Activated CD8-positive, alpha-beta memory T cell treated with anti-CD3 and anti-CD28 coated beads, Interleukin-2, amount 50 U/mL, for 24 hours (primary cell): ENCODE measurements at regions not wholly inside any gene's neighbourhood (a gene's known extent, or its start where the extent isn't known, plus 50 kb on each side); places are given as distances from the start of the nearest gene placed in this dataset.
"Not testable (repeated sequence)": the region's sequence is repeated elsewhere in the genome, so short reads cannot be mapped to it uniquely, and the experiment has no call there.

Experiments used
- DNase-seq: peaks from one replicate; pipeline ENCODE4 v3.0.0-alpha.2; 2020; ENCODE audit errors: extremely low read depth

DNA sequence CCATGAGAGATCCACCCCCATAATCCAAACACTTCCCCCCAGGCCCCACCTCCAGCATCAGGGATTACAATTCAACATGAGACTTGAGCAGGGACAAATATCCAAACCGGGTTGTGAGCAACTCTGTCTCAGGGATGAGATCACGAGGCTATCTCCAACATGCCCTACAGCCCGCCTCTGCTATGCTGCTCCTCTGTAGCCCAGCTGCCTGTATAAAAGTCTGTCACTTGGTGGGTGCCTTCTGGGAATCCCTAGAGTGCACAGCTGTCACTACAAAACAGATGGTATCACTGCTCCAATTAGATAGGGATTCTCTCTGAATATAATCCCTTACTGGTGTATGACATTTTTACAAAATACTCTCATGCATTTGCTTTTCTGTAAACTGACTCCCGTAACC, 114.9 kb upstream of the NANOS1 start:
- no peak for DNase-seq

DNA sequence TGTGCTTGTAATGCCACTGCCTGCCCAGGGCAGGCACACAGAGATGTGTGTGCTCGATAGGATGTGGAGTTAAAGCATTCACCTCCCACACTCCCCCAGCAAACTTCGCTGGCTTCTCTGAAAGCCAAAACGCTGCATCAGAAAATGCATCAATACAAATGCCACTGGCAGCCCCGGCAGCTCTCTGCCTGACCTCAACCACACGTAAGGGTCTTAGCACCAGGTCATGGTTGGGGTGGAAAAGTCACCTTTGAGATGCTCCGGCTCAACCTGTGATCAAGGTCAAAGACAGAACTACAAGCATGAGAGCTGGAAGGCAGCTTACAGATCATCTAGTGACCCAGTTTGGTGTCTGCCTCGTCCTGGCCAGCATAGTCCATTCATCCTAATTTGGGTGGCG, 114.4 kb upstream of the NANOS1 start:
- no peak for DNase-seq

DNA sequence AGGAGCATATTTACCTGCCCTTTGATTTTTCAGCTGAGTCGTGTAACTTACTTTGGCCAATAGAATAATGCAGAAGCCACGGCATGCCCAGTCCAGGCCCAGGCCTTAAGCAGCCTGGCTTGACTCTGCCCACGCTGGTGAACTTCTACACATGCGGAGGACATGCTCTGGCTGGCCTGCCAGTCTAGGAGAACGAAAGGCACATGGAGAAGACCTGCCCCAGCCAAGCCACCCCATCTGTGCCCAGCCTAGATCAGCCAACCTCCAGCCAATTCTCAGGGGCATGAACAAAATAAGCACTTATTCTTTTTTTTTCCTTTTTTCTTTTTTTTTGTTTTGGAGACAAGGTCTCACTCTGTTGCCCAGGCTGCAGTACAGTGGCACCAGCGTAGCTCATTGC, 112.7 kb upstream of the NANOS1 start:
- DNase-seq, result no peak

DNA sequence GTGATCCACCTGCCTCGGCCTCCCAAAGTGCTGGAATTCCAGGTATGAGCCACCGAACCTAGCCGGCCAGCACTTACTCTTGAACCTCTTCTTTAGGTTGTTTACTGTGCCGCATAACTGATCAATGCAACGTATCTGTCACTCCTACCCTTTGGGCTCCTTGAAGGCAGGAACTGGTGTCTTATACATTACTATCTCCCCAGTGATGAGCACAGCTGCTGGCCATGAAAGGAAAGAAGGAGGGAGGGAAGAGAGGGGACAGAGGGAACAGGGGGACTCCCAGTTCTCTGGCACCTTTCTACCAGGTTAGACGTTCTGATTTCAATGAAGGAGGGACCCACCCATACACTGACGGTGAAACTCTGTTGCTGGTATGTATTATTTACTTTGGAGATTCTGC, 111.8 kb upstream of the NANOS1 start:
- DNase-seq, result no peak

DNA sequence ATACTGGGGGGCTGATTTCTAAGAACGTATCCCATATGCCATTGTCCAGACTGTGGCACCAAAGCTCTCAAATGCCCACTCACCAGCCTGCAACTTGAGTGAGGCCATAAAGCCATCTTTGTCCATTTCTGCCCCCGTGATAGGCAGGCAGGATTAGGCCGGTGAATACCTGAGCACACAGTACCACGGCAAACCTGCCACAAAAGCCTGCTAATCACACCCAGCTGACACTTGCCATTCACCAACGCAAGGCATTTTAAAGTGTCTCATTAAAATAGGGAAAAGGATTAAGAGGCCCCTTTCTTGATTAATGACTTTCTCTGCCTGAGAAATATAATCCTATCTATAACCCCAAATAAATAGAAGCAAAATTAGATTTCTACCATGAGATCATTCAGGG, 111.4 kb upstream of the NANOS1 start:
- DNase-seq, result no peak

DNA sequence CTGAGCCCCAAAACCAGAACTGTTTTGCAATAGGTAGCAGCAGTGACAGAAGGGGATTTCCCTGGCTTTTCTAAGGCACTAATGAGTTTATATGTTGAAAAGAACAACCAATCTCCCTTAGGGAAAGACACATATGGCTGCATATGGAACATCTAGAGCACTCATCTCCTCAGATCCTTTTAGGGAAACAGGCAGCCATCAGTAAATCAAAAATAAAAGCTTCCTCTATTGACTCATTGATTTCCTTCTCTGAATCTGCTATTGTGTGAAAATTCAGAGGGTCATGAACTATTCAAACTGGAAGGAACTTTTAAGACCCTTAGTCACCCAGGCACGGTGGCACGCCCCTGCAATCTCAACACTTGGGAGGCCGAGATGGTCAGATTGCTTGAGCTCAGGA, 110.9 kb upstream of the NANOS1 start:
- DNase-seq, result no peak

DNA sequence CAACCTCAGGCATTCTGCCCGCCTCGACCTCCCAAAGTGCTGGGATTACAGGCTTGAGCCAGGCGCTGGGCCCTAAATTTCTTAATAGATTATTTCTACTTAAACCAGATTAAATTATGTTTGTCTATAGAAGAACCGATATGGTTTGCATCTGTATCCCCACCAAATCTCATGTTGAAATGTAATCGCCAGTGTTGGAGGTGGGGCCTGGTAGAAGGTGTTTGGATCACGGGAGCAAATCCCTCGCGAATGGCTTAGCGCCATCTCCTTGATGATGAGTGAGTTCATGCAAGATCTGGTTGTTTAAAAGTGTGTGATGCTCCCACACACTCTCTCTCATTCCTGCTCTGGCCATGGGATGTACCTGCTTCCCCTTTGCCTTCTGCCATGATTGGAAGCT, 109.3 kb upstream of the NANOS1 start:
- no peak for DNase-seq

DNA sequence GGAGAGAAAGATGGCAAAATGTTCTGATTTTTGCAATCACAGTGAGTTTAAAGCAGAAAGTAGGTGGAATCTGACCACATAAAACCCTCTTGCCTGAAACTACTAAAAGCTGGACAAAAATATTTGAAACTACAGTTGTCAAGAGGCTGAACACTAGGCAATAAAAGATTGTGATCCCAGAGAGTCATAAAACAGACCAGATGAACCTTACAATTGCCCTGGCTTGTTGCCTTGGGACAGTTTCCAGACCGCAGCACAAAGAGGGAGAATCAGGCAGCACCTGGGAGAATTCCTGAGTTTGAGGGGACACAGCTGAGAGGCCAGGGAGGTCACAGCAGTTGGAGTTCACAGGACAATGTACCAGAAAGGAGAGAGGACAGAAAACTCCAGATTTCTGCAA, 107.3 kb upstream of the NANOS1 start:
- DNase-seq, result no peak

DNA sequence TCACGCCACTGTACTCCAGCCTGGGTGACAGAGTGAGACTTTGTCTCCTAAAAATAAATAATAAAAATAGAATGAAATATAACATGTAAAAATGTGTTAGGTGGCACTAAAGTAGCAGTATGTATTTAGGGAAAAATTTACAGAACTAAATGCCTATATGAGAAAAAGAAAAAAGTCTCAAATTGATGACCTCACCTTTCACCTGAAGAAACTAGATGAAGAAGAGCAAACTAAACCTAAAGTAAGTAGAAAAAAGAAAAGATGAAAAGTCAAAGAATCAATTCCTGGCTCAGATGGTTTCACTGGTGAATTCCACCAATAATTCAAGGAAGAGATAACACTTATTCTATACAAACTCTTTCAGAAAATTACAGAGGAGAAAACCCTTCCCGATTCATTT, 106.5 kb upstream of the NANOS1 start:
- no peak for DNase-seq

DNA sequence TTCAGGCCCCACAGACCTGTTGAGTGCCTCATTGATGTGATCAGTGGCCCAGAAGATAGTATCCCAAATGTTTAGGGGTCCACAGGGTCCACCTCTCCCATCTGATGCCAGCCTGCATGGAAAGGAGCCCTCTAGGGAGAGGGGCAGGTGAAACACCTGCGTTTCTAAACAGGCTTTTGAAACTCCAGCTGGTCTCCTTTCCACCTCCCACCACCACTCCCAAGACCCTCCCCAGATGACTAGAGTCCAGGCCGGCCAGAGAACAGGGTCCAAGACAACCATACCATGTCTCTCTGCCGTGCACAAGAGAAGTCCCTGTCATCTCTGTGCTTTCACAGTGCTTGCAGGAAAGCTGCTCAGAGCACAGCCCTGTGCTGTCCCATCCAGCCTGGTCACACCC, 105.0 kb upstream of the NANOS1 start:
- DNase-seq, result no peak

DNA sequence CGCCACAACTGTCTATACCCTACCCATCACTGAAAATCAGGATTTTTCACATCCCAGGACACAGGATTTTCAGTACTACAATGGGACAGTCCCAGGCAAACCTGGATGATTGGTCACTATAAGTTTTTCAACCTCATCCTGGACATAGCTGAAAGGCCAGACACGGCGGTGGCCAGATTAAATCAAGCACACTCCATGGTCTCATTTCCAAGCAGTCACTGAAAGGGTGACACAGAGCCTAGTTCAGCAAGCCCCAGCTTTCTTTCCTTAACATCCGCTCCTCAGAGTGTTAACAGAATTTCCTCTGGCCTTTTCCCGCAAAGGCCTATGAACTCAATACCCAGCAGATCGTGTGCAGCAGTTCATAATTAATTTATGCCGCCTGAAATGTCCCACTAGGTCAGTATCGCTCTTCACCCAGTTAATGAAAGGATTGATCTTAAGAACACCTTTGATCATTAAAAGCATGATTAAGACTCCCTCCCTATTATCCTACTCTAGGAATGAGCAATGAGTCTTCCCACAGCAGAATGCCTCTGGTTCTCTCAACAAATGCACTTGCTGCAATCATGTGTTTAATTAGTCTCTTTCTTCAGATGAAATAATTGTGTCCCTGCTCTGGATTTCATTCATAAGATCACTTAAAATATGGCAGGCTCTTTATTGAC, 104.0 kb upstream of the NANOS1 start:
- no peak for DNase-seq

DNA sequence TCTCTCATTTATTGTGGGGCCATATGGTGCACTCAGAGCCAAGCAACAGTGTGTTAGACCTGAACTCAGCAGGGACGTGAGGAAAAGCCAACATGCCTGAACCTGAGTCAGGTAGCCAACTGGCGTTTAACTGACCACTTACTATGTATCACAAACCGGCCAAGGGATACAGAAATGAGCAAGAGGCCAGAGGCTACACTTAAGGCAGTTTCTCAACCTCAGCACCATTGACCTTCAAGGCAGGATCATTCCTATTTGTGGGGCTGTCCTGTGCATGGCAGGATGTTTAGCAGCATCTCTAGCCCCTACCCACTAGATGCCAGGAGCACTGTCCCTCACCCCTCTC, 103.5 kb upstream of the NANOS1 start:
- no peak for DNase-seq

DNA sequence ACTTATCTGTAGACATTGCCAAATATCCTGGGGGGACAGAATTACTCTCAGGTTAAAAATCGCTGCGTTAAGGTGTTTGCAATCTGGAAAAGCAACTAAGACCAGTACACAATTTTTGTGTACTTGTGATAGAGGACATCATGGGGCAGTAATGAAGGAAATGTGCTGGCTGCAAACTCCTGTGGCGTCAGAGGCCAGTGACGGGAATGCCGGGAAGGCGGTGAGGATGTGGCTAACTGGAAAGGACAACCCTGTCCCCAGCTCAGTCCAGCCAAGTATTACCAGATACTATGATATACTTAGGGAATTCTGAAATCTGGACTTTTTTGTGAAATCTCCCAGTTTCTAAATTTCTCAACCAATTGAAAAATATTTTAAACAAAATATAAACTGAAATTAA, 103.1 kb upstream of the NANOS1 start:
- no peak for DNase-seq

DNA sequence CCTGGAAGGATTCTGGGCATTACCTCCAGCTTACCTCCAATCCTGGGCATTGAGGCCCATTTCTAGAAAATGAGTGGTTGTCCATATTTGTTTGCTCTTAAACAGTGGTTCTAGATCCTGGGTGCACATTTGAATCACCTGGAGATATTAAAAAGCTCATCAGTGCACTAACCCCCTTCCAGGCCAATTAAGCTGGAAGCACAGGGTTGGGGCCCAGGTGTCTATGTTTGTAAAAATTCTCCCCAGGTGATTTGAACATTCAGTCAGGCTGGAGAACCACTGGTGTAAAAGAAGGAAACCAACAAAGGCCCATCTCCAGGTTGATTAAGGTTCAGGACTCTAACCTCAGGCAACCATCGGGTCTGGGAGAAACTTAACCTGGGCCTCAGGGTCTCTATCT, 102.6 kb upstream of the NANOS1 start:
- no peak for DNase-seq

DNA sequence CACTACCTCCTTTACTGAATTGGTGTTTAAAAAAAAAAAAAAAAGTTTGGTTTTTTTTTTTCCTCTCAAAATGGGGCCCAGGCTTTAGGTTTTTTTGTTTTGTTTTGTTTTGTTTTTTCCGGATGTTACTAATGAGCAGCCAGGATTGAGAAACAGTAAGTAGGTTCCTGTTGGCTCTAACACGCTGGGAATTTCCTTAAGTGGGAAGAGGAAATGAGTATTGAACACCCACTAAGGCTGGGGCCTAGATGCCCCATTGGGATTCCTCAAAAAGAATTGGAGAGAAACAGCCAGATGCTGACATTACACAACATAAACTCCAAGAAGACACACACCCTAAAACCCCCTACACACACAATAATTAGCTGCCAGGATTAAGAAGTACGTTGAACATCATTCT, 102.2 kb upstream of the NANOS1 start:
- DNase-seq, result no peak

DNA sequence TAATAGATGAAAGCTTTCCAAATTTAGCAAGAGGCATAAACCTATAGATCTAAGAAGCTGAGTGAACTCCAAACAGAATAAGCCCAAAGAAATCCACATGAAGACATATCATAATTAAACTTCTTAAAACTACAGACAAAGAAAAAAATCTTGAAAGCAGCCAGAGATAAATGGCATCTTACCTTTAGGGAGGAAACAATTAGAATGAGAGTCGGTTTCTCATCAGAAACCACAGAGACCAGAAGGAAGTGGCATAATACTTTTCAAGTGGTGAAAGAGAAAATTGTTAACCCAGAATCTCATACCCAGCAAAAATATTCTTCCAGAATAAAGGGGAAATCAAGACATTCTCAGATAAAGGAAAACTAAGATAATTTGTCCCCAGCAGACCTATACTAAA, 98.9 kb upstream of the NANOS1 start:
- no peak for DNase-seq

DNA sequence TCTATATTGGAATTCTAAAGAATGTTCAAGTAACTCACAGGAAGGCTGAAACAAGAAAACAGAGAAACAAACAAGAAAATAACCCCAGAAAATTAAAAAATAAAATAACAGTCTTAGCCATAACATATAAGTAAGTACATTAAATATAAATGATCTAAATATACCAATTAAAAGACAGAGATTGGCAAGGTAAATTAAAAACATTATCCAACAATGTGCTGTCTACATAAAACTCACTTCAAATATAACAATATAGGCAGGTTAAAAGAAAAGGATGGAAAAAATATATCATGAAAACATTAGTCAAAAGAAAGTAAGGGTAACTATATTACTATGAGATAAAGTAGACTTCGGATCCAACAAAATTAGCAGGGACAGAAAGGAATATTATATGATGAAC, 98.1 kb upstream of the NANOS1 start:
- DNase-seq, result no peak

DNA sequence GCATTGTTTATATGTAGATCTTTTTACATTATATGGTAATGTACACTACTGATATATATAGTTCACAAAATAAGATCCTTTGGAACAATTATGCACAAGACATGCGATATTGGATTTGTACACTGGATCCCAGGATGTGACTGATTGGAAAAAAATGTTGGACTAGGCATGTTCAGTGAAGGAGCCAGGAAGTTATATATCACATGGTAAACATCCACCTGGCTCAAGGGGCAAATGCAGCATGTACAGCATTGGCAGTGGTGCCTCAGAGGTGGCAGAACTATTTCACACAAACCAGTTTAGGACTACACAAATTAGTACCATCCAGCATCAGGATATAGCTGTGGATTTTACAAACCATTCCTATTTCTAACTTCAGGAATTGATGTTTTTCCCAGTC, 97.4 kb upstream of the NANOS1 start:
- DNase-seq, result not testable (repeated sequence)

DNA sequence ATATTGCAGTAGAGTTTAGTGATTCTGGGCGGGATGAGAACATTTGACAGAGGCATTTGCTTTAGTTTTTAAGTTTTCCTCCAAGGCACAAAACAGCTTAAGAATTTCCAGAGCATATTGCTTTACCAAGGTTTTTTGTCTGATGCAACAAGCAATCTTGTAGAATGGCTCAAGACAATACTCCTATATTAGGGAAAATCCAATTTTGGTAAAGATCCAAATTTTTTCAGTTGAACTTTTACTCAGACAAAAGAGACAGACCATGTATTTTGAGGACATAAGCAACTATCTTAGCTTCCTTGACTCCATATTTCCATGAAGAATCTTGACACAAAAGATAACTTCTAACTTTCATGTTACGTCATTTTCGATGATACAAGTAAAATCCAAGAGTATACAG, 92.3 kb upstream of the NANOS1 start:
- no peak for DNase-seq

DNA sequence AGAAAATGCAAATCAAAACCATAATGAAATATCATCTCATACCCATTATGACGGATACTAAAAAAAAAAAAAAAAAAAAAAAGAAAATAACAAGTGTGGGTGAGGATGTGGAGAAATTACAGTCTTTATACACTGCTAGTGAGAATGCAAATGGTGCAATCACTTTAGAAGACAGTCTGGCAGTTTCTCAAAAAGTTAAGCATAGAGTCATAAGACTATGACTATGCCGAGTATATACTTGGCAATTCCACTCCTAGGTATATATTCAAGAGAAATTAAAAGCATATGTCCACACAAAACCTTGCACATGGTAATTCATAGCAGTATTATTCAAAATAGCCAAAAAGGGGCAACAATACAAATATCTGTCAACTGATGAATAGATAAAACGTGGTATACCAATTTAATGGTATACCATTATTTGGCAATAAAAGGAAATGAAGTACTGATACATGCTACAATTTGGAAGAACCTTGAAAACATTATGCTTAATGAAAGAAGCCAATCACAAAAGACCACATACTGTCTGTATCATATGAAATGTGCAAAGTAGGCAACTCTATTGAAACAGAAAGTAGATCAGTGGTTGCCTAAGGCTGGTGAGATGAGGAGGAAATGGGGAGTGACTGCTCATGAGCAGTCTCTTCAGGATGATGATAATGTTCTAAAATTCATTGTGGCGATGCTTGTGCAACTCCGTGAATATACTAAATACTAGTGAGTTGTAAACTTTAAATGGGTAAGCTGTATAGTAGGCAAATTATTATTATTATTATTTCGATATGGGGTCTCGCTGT, 90.1 kb upstream of the NANOS1 start:
- no peak for DNase-seq

DNA sequence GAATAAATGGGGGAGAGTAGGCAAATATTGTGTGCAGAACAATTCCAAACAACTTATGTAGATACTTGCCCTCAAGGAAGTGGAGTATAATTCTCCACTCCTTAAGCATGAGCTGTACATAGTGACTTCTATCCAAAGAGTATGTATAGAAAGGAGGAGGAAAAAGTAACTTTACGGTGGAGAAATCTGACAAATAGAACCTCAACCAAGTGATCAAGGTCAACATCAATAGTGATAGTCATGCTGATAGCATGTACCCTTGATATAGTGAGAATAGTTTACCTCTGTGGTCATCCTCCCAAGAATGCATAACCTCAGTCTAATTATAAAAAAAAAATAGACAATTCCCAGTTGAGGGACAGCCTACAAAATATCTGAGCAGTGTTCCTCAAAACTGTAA, 89.1 kb upstream of the NANOS1 start:
- DNase-seq, result no peak

DNA sequence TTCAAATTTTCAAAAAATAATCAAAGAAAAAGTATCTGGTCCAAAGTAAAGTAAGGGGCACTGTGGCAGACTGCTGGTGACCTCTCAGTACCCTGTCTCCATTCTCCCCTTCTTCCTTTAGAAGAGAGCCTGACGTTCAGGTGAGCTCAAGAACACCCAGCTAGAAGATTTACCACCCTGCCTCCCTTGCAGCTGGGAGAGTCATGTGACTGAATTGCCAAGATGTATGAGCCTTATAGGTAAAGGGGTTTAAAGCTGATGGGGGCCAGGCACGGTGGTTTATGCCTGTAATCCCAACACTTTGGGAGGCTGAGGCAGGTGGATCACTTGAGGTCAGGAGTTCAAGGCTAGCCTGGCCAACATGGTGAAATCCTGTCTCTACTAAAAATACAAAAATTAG, 86.3 kb upstream of the NANOS1 start:
- no peak for DNase-seq

DNA sequence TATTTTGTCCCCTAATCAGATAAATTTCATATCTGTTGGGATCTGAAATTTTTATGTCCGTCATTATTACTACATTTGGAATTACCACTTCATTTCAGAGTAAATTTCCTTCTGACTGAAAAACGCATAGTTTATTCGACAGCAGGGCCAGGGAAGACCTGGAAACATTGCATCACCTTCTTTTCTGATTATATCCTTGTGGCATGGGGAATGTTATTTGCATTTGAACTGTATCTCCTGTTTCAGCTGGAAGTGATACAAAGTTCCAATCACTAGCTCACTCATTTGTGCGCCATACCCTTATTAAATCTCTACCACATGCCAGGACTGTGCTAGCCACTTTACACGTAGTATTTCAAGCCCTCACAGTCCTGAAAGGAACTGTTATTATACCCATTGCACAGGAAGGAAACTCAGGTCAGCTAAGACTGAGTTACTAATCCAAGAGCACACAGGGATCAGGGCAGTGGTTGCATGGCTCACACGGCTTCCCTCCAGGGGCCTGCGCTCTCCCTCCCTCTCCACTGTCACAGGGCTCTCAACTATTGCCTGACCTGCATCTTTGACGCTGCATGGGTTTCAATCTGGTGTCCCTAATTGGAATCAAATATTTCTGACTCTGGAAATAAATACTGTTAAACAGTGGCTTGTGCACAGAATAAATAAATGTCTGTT, 84.4 kb upstream of the NANOS1 start:
- no peak for DNase-seq
